ENCODE measurements at regions not wholly inside any gene's neighbourhood (a gene's known extent, or its start where the extent isn't known, plus 50 kb on each side); places are given as distances from the start of the nearest gene placed in this dataset.

DNA sequence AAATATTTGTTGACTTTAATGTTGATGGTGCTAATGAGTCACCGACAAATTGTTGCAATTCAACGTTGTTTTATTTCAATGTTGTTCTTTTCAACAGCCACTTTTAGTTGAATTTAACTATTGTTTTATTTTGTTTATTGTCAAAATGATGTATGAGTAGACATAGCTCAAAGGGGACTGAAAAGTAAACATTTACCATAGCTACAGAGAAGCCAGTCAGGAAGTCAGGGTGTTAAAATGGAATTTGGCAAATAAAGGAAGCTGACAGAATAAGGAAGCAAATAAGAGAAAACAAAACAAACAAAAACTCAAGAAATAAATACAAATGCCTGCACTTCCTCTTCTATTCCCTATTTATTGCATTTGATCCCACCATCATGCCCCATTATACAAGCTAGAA is 648.4 kb upstream of the HTR2C start:
- TF ChIP-seq, protein P1, sequence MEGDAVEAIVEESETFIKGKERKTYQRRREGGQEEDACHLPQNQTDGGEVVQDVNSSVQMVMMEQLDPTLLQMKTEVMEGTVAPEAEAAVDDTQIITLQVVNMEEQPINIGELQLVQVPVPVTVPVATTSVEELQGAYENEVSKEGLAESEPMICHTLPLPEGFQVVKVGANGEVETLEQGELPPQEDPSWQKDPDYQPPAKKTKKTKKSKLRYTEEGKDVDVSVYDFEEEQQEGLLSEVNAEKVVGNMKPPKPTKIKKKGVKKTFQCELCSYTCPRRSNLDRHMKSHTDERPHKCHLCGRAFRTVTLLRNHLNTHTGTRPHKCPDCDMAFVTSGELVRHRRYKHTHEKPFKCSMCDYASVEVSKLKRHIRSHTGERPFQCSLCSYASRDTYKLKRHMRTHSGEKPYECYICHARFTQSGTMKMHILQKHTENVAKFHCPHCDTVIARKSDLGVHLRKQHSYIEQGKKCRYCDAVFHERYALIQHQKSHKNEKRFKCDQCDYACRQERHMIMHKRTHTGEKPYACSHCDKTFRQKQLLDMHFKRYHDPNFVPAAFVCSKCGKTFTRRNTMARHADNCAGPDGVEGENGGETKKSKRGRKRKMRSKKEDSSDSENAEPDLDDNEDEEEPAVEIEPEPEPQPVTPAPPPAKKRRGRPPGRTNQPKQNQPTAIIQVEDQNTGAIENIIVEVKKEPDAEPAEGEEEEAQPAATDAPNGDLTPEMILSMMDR (IDR thresholded peaks at IDR 0.05; ENCODE audit: control insufficient read depth, extremely low read depth, insufficient read depth), result no peak
- DNase-seq (ENCODE audit: low read depth), result peak; percentile 43
- no peak overlapping the region for H3K4me3 ChIP-seq (ENCODE audit: low read depth, low read length)

DNA sequence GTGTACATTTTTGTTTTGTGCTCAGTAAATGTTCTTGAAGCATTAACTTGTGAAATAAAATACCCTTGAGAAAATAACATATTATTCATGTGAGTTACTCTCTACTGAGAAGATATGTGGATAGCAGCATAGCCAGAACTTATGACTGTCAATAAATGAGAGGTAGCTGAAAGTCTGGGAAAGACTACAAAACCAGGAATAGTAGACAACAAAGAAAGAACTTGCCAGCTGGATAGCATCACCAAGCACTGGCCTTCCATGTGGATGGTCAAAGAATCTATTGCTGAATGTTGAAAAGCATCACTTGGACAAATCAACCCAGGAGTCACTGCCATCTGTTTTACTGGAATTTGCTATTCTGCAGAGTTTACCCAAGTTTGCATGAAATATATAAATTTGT is 650.0 kb upstream of the HTR2C start:
- DNase-seq (ENCODE audit: low read depth), result no peak
- TF ChIP-seq, protein P1 (IDR thresholded peaks at IDR 0.05; ENCODE audit: control insufficient read depth, extremely low read depth, insufficient read depth), result no peak
- H3K4me3 ChIP-seq (ENCODE audit: low read depth, low read length), result no peak overlapping the region

DNA sequence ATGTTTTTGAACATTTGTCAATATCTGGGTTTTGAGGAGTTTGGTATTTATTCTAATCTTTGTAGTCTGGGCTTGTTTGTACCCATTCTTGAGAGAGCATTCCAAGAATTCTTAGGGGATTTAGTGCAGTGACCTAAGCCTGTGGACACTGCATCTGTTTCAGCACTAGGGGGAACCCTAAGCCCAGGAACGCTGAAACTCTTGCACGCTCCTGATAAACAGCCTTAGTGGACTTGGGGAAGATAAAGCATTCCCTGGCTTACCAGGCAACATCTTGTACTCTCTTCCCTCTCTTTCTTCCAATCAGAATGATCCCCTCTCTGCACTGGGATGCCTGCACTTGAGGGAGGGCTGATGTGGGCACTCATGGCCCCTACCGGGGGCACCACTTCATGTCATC is 654.9 kb upstream of the HTR2C start:
- peak; percentile 49 for DNase-seq (ENCODE audit: low read depth)
- TF ChIP-seq, protein P1 (IDR thresholded peaks at IDR 0.05; ENCODE audit: control insufficient read depth, extremely low read depth, insufficient read depth), result peak; percentile 59
- no peak overlapping the region for H3K4me3 ChIP-seq (ENCODE audit: low read depth, low read length)

DNA sequence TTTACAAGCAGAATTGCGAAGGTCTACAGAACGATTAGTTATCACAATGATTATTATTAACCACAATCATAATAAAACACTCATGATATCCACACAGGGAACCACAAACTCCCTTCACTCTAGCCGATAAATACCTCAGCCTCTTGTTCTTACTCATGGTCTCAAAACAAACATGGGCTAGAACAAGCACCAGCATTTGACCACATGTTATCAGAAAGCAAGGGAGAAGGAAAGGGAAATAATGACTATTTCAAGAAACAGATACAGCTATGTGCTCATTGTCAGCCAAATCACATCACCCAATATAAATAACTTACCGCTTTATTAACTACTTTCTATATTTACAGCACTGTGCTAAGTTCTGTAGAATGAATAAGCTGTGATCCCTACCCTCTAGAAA is 663.2 kb upstream of the HTR2C start:
- no peak overlapping the region for H3K4me3 ChIP-seq (ENCODE audit: low read depth, low read length)
- DNase-seq (ENCODE audit: low read depth), result no peak
- TF ChIP-seq, protein P1 (IDR thresholded peaks at IDR 0.05; ENCODE audit: control insufficient read depth, extremely low read depth, insufficient read depth), result no peak

DNA sequence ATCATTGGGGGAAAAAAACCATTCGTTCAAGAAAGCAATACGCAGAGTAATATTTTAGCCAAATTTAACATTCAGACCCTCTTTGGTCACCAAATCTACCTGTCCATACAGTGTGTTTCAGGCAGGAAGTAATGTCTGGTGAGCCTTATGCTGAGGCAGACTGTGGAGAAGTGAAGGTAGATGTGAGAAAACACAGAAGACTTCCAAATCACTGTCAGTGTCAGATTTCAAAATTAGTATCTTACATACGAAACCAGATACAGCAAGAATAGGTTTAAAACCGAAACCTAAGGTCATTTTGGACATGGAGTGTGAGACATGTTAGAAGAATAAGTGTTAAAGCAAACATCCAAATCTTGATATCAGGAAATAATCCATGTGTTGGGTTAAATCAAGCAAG is 664.5 kb upstream of the HTR2C start:
- TF ChIP-seq, protein P1 (IDR thresholded peaks at IDR 0.05; ENCODE audit: control insufficient read depth, extremely low read depth, insufficient read depth), result no peak
- DNase-seq (ENCODE audit: low read depth), result no peak
- H3K4me3 ChIP-seq (ENCODE audit: low read depth, low read length), result no peak overlapping the region

DNA sequence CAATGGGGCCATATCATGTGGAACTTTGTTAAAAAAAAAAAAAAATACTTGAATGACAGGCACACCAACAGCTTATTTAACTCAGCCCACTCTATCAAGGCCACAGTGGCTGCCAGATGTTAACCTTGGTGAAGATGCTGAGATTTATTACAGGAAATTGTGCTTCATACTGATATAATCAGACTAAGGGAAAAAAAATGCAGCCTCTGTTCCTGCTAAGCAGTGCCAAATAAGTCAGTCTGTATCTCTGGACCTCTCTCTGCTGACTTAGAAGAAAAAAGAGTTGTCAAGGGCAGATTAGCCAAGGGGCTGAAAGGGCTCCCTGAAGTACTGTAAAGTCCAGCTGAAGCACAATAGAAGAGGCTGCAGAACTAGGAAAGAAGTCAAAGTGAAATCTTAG is 677.7 kb upstream of the HTR2C start:
- no peak overlapping the region for H3K4me3 ChIP-seq (ENCODE audit: low read depth, low read length)
- TF ChIP-seq, protein P1 (IDR thresholded peaks at IDR 0.05; ENCODE audit: control insufficient read depth, extremely low read depth, insufficient read depth), result no peak
- no peak for DNase-seq (ENCODE audit: low read depth)

DNA sequence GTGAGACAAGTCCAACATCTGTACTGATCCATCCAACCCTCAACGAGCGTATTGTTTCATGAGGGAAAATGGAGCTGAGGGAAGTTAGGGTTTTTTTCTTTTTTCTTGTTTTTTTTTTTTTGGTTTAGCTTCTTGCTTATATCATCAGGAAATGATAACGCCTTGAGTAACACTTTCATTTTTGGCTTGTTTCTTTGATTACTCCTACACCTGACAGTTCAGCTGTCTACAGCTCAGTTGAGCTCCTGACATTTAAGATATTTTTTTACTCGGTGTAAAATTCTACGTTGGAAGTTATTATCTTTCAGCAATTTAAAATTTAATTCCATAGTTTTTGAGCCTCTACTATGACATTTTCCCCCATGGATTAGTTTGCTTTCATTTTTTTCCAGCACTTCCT is 691.0 kb upstream of the HTR2C start:
- H3K4me3 ChIP-seq (ENCODE audit: low read depth, low read length), result no peak overlapping the region
- no peak for DNase-seq (ENCODE audit: low read depth)
- TF ChIP-seq, protein P1 (IDR thresholded peaks at IDR 0.05; ENCODE audit: control insufficient read depth, extremely low read depth, insufficient read depth), result no peak

Measured in LNCaP clone FGC (cell line).